Mesenchymal stem cell (in vitro differentiated cells and primary cell): ENCODE measurements at regions not wholly inside any gene's neighbourhood (a gene's known extent, or its start where the extent isn't known, plus 50 kb on each side); places are given as distances from the start of the nearest gene placed in this dataset.

Experiments
- DNase-seq: peaks from one replicate; pipeline ENCODE4 v3.0.0-alpha.2; 2013
- H2AFZ ChIP-seq: one replicate; pipeline ENCODE4 v1.6.1; 2013; ENCODE audit warnings: low read depth, mild to moderate bottlenecking, control low read depth, inconsistent platforms, low read length, moderate library complexity
- H2AK5ac ChIP-seq: 2 replicates; pipeline ENCODE4 v1.6.1; 2013; ENCODE audit warnings: low read length, moderate library complexity, mild to moderate bottlenecking, inconsistent platforms; ENCODE audit not compliant: severe bottlenecking
- H2BK120ac ChIP-seq: one replicate; pipeline ENCODE4 v1.6.1; 2013; ENCODE audit warnings: low read depth, mild to moderate bottlenecking, inconsistent platforms, low read length, moderate library complexity
- H2BK12ac ChIP-seq, 2 experiments: one replicate each; pipeline ENCODE4 v1.6.1; 2013; ENCODE audit warnings: inconsistent platforms in 2 of 2, low read length in 2 of 2, mild to moderate bottlenecking in 2 of 2, moderate library complexity in 2 of 2, control low read depth in 1 of 2
- H2BK15ac ChIP-seq: one replicate; pipeline ENCODE4 v1.6.1; 2013; ENCODE audit warnings: mild to moderate bottlenecking, low read depth, inconsistent platforms; ENCODE audit not compliant: poor library complexity, severe bottlenecking
- H2BK5ac ChIP-seq: 2 replicates; pipeline ENCODE4 v1.6.1; 2013; ENCODE audit warnings: low read depth, mild to moderate bottlenecking, low read length, control low read depth, inconsistent platforms; ENCODE audit not compliant: poor library complexity, severe bottlenecking
- H3K14ac ChIP-seq, 2 experiments: one replicate each; pipeline ENCODE4 v1.6.1; 2013; ENCODE audit warnings: inconsistent platforms in 2 of 2, low read length in 2 of 2, control low read depth in 1 of 2, mild to moderate bottlenecking in 1 of 2, moderate library complexity in 1 of 2
- H3K18ac ChIP-seq, 2 experiments: one replicate each; pipeline ENCODE4 v1.6.1; 2013; ENCODE audit warnings: inconsistent platforms in 2 of 2, low read length in 2 of 2, control low read depth in 1 of 2, low read depth in 1 of 2, mild to moderate bottlenecking in 1 of 2
- H3K23ac ChIP-seq, 2 experiments: one replicate each; pipeline ENCODE4 v1.6.1; 2013; ENCODE audit warnings: inconsistent platforms in 2 of 2, low read length in 2 of 2, mild to moderate bottlenecking in 2 of 2, moderate library complexity in 2 of 2, control low read depth in 1 of 2
- H3K27ac ChIP-seq: 2 replicates; pipeline ENCODE4 v1.5.1; 2013; ENCODE audit warnings: mild to moderate bottlenecking, moderate library complexity, low read length, control low read depth, inconsistent platforms; ENCODE audit not compliant: poor library complexity, severe bottlenecking
- H3K27me3 ChIP-seq, 2 experiments: 2 replicates each; pipeline versions ENCODE4 v1.6.1 to v1.7.0; 2013; ENCODE audit warnings: low read length in 2 of 2, mild to moderate bottlenecking in 2 of 2, moderate library complexity in 2 of 2, control low read depth in 1 of 2, inconsistent platforms in 1 of 2; ENCODE audit not compliant: control insufficient read depth in 1 of 2, insufficient read depth in 1 of 2
- H3K36me3 ChIP-seq, 2 experiments: 2 replicates each; pipeline versions ENCODE4 v1.6.1 to v1.7.0; 2013; ENCODE audit warnings: low read length in 2 of 2, control low read depth in 1 of 2, inconsistent platforms in 1 of 2, low read depth in 1 of 2, mild to moderate bottlenecking in 1 of 2; ENCODE audit not compliant: insufficient read depth in 2 of 2, control insufficient read depth in 1 of 2
- H3K4ac ChIP-seq, 2 experiments: one replicate each; pipeline ENCODE4 v1.6.1; 2013; ENCODE audit warnings: inconsistent platforms in 2 of 2, low read length in 2 of 2, mild to moderate bottlenecking in 2 of 2, moderate library complexity in 2 of 2, control low read depth in 1 of 2, low read depth in 1 of 2
- H3K4me1 ChIP-seq: 2 replicates; pipeline ENCODE4 v1.6.1; 2013; ENCODE audit warnings: low read depth, low read length, control low read depth; ENCODE audit not compliant: control insufficient read depth, insufficient read depth
- H3K4me2 ChIP-seq: 2 replicates; pipeline ENCODE4 v1.6.1; 2013; ENCODE audit warnings: low read length, mild to moderate bottlenecking, inconsistent platforms; ENCODE audit not compliant: poor library complexity, severe bottlenecking
- H3K4me3 ChIP-seq, 2 experiments: 2 replicates each; pipeline versions ENCODE4 v1.5.1 to v1.7.0; 2013; ENCODE audit warnings: low read length in 2 of 2, mild to moderate bottlenecking in 2 of 2, control low read depth in 1 of 2, low read depth in 1 of 2; ENCODE audit not compliant: insufficient read depth in 1 of 2
- H3K79me1 ChIP-seq: replicated peaks from 2 replicates; pipeline ENCODE4 v1.6.1; 2013; ENCODE audit warnings: mild to moderate bottlenecking, control low read depth, low read length, inconsistent platforms; ENCODE audit not compliant: poor library complexity, severe bottlenecking
- H3K9ac ChIP-seq: 2 replicates; pipeline ENCODE4 v1.7.0; 2013; ENCODE audit warnings: mild to moderate bottlenecking, low read length, moderate library complexity
- H3K9me3 ChIP-seq: 2 replicates; pipeline ENCODE4 v1.7.0; 2013; ENCODE audit warnings: mild to moderate bottlenecking, low read length; ENCODE audit not compliant: control insufficient read depth
- H4K8ac ChIP-seq: one replicate; pipeline ENCODE4 v1.6.1; 2013; ENCODE audit warnings: inconsistent platforms, mild to moderate bottlenecking, low read length, moderate library complexity
- H4K91ac ChIP-seq: one replicate; pipeline ENCODE4 v1.6.1; 2013; ENCODE audit warnings: mild to moderate bottlenecking, low read length, inconsistent platforms
- WGBS: methylation state at CpG from one replicate; pipeline ENCODE4 v1.1.7; 2013; ENCODE audit warnings: mixed read lengths; 5-methylcytosine and 5-hydroxymethylcytosine counted together

GRCh38 chr13:61916483-61916882, 500.8 kb upstream of the PCDH20 start:
- Histone ChIP-seq H3K79me1 (no peaks in the 10 kb centered on the region), H3K23ac (no peak overlapping the region), H4K91ac (no peak overlapping the region), H3K4ac (no peak overlapping the region), H3K9me3 (no peaks in the 10 kb centered on the region), H3K9ac (no peak overlapping the region), H3K18ac (no peak overlapping the region), H2BK120ac (no peak overlapping the region), H3K27me3 (no peaks in the 10 kb centered on the region), H2AFZ (no peak overlapping the region), H4K8ac (no peak overlapping the region), H2AK5ac (no peak overlapping the region), H3K4me2 (no peak overlapping the region), H2BK15ac (no peak overlapping the region), H2BK12ac (no peak overlapping the region), H3K4me1 (no peaks in the 10 kb centered on the region), H3K14ac (no peak overlapping the region), H2BK5ac (no peak overlapping the region), H3K4me3 (no peak overlapping the region), H3K27ac (no peak overlapping the region), H3K36me3 (no peaks in the 10 kb centered on the region)
- DNase-seq, result no peak
- no CpG with 5 or more reads among the region's 1 CpG for WGBS

DNA sequence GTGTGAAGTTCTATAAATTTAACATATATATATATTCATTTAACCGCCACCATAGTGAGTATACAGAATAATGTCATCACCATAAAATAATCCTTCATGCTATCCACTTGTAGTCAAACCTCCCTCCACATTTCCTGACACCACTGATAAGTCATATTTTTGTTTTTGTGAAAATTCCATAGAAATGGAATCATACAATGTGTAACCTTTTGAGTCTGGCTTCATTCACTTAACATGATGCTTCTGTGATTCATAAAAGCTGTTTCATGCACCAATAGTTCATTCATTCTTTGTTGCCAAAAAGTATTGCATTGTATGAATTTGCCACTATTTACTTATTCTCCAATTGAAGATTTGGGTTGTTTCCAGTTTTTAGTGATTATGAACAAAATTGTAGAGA, 497.5 kb upstream of the PCDH20 start:
- DNase-seq, result no peak

GRCh38 chr13:61908906-61909615, 493.4 kb upstream of the PCDH20 start:
- Histone ChIP-seq H2AK5ac (no peak overlapping the region), H2BK12ac (no peak overlapping the region), H3K23ac (no peak overlapping the region), H2BK120ac (no peak overlapping the region), H3K4me2 (no peak overlapping the region), H3K79me1 (no peaks in the 10 kb centered on the region), H3K4me3 (no peak overlapping the region), H4K8ac (no peak overlapping the region), H4K91ac (no peak overlapping the region), H2BK15ac (no peak overlapping the region), H2AFZ (no peak overlapping the region), H3K36me3 (no peaks in the 10 kb centered on the region), H3K9ac (no peak overlapping the region), H3K4me1 (no peaks in the 10 kb centered on the region), H3K14ac (no peak overlapping the region), H3K27me3 (no peaks in the 10 kb centered on the region), H3K18ac (no peak overlapping the region), H3K4ac (no peak overlapping the region), H3K9me3 (peaks cover 2% of the 10 kb centered on the region), H3K27ac (no peak overlapping the region), H2BK5ac (no peak overlapping the region)
- 94% methylated on average over 2 of the region's 3 CpGs for WGBS
- DNase-seq, result no peak

More for the DNA sequence above, 497.5 kb upstream of the PCDH20 start:
- Histone ChIP-seq H3K4me1 (no peaks in the 10 kb centered on the region), H3K4ac (no peak overlapping the region), H4K8ac (no peak overlapping the region), H3K23ac (no peak overlapping the region), H2BK5ac (no peak overlapping the region), H2BK120ac (no peak overlapping the region), H3K9ac (no peak overlapping the region), H3K36me3 (no peaks in the 10 kb centered on the region), H3K4me2 (no peak overlapping the region), H3K79me1 (no peaks in the 10 kb centered on the region), H3K9me3 (peaks cover 2% of the 10 kb centered on the region), H2BK15ac (no peak overlapping the region), H3K18ac (no peak overlapping the region), H2AK5ac (no peak overlapping the region), H3K27ac (no peak overlapping the region), H2BK12ac (no peak overlapping the region), H3K27me3 (no peaks in the 10 kb centered on the region), H2AFZ (no peak overlapping the region), H4K91ac (no peak overlapping the region), H3K4me3 (no peak overlapping the region), H3K14ac (no peak overlapping the region)
- WGBS, result no CpG with 5 or more reads among the region's 1 CpG

- Histone ChIP-seq H4K8ac (no peak overlapping the region), H3K14ac (no peak overlapping the region), H2AFZ (no peak overlapping the region), H3K18ac (no peak overlapping the region), H3K27me3 (no peaks in the 10 kb centered on the region), H3K4me1 (peaks cover 1% of the 10 kb centered on the region), H3K9ac (no peak overlapping the region), H2BK5ac (no peak overlapping the region), H3K4me3 (no peak overlapping the region), H3K79me1 (no peaks in the 10 kb centered on the region), H2BK120ac (no peak overlapping the region), H3K23ac (no peak overlapping the region), H3K9me3 (peaks cover 2% of the 10 kb centered on the region), H3K4me2 (no peak overlapping the region), H2BK12ac (no peak overlapping the region), H2AK5ac (no peak overlapping the region), H4K91ac (no peak overlapping the region), H3K36me3 (no peaks in the 10 kb centered on the region), H3K27ac (no peak overlapping the region), H3K4ac (no peak overlapping the region), H2BK15ac (no peak overlapping the region)
- WGBS, result 63% methylated on average over 1 of the region's 2 CpGs
- DNase-seq, result no peak
Measured at GRCh38 chr13:61905054-61905453, 489.4 kb upstream of the PCDH20 start.
